Neural progenitor cell (in vitro differentiated cells): ENCODE measurements at regions not wholly inside any gene's neighbourhood (a gene's known extent, or its start where the extent isn't known, plus 50 kb on each side); places are given as distances from the start of the nearest gene placed in this dataset.

Source experiments
- CTCF ChIP-seq: fragments of 200-600 bp; sonication (generic); IDR thresholded peaks from 2 replicates; pipeline ENCODE4 v1.5.1; 2017; ENCODE audit warnings: antibody characterized with exemption, mild to moderate bottlenecking
- EZH2phosphoT487 ChIP-seq: fragments of 200-600 bp; sonication (generic); IDR thresholded peaks from 2 replicates; pipeline ENCODE4 v1.6.1; 2017; ENCODE audit warnings: antibody characterized with exemption

- TF ChIP-seq CTCF (no peak), EZH2phosphoT487 (no peak)
These were observed 294.3 kb upstream of the BMP2 start for GRCh38 chr20:6473197-6473596.
